HCT116 (cell line): ENCODE measurements at regions not wholly inside any gene's neighbourhood (a gene's known extent, or its start where the extent isn't known, plus 50 kb on each side); places are given as distances from the start of the nearest gene placed in this dataset.

Experiments
- EZH2 ChIP-seq: fragments of 200-600 bp; sonication (generic); IDR thresholded peaks from 2 replicates; pipeline ENCODE4 v1.6.1; 2017; ENCODE audit warnings: antibody characterized with exemption, mixed run types
- POLR2A ChIP-seq: IDR thresholded peaks from 2 replicates; pipeline ENCODE4 v1.7.0; 2011; ENCODE audit warnings: borderline replicate concordance; ENCODE audit not compliant: insufficient read depth, insufficient read length; ENCODE audit errors: extremely low read depth
- POLR2AphosphoS5 ChIP-seq: IDR thresholded peaks from 2 replicates; pipeline ENCODE4 v1.6.1; 2011; ENCODE audit warnings: mild to moderate bottlenecking, low read depth, low read length, moderate library complexity
- ZNF274 ChIP-seq: fragments of 200-500 bp; sonication (Bioruptor generic); IDR thresholded peaks from 2 replicates; pipeline ENCODE4 v1.6.1; 2014; ENCODE audit warnings: mild to moderate bottlenecking, low read depth, low read length, inconsistent platforms

GRCh38 chr14:54138354-54139038 lies 181.9 kb upstream of the BMP4 start:
- TF ChIP-seq ZNF274 (no peak), POLR2A (no peak), POLR2AphosphoS5 (no peak), EZH2 (no peak)
